ENCODE measurements at regions not wholly inside any gene's neighbourhood (a gene's known extent, or its start where the extent isn't known, plus 50 kb on each side); places are given as distances from the start of the nearest gene placed in this dataset.

- TF ChIP-seq JUND (IDR thresholded peaks at IDR 0.05): no peak
- TF ChIP-seq EGR1 (IDR thresholded peaks at IDR 0.05; ENCODE audit: low read depth): no peak
- no peak for TF ChIP-seq CBX3 (IDR thresholded peaks at IDR 0.05; ENCODE audit: low read depth)
- no peak for TF ChIP-seq CEBPB (IDR thresholded peaks at IDR 0.05; ENCODE audit: low read depth)
- no peak for TF ChIP-seq SRF (IDR thresholded peaks at IDR 0.05; ENCODE audit: low read depth)
- TF ChIP-seq, protein P1, sequence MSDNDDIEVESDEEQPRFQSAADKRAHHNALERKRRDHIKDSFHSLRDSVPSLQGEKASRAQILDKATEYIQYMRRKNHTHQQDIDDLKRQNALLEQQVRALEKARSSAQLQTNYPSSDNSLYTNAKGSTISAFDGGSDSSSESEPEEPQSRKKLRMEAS (IDR thresholded peaks at IDR 0.05): no peak
- no peak for TF ChIP-seq TCF7L2 (IDR thresholded peaks at IDR 0.05; ENCODE audit: borderline replicate concordance, extremely low read depth, insufficient read depth, insufficient read length)
These were observed 189.3 kb downstream of the PTPRU start (continued) for GRCh38 chr1:29425631-29426030.

DNA sequence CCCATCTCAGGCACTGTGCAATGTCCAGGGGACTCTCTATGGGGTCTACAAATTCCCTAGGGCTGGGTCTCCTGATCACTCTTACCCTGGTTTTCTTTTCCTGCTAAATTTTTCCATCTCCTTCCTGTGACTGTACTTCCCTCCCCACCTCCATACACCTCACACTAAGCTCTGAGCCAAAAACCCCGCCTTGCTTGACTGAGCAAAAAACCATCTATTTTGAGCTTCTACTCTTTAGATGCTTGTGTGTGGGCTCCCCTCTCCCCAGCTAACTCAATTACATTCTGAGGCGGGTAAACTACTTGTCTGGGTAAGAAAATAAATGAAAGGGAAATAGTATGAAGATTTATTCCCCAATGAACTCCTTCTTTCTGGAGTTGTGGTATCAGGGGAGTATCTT lies 187.9 kb downstream of the PTPRU start:
- no TSS peak for BruUV-seq (replicated peaks)
- ATAC-seq (no peak), DNase-seq (ENCODE audit: low read depth, low spot score) (no peak)
- no peak for TF ChIP-seq FOSL1 (IDR thresholded peaks at IDR 0.05; ENCODE audit: low read depth)
- no peak for TF ChIP-seq POLR2A (IDR thresholded peaks at IDR 0.05; ENCODE audit: borderline replicate concordance, extremely low read depth, insufficient read depth, insufficient read length)
- TF ChIP-seq, protein P1 (IDR thresholded peaks at IDR 0.05): no peak
- no peak for TF ChIP-seq TCF7L2 (IDR thresholded peaks at IDR 0.05; ENCODE audit: borderline replicate concordance, extremely low read depth, insufficient read depth, insufficient read length)
- TF ChIP-seq, protein P2, sequence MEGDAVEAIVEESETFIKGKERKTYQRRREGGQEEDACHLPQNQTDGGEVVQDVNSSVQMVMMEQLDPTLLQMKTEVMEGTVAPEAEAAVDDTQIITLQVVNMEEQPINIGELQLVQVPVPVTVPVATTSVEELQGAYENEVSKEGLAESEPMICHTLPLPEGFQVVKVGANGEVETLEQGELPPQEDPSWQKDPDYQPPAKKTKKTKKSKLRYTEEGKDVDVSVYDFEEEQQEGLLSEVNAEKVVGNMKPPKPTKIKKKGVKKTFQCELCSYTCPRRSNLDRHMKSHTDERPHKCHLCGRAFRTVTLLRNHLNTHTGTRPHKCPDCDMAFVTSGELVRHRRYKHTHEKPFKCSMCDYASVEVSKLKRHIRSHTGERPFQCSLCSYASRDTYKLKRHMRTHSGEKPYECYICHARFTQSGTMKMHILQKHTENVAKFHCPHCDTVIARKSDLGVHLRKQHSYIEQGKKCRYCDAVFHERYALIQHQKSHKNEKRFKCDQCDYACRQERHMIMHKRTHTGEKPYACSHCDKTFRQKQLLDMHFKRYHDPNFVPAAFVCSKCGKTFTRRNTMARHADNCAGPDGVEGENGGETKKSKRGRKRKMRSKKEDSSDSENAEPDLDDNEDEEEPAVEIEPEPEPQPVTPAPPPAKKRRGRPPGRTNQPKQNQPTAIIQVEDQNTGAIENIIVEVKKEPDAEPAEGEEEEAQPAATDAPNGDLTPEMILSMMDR (IDR thresholded peaks at IDR 0.05 in 2 of 3, conservative IDR thresholded peaks at IDR 0.05 in 1 of 3; ENCODE audit: borderline replicate concordance in 1 of 3, insufficient read depth in 1 of 3, low read depth in 2 of 3, low read length in 2 of 3): no peak
- TF ChIP-seq EZH2 (IDR thresholded peaks at IDR 0.05): no peak
- no peak for TF ChIP-seq RAD21 (IDR thresholded peaks at IDR 0.05; ENCODE audit: low read depth)
- no peak for TF ChIP-seq SIN3A (IDR thresholded peaks at IDR 0.05; ENCODE audit: low read depth)
- TF ChIP-seq ELF1 (IDR thresholded peaks at IDR 0.05; ENCODE audit: borderline replicate concordance, low read depth): no peak
- TF ChIP-seq JUND (IDR thresholded peaks at IDR 0.05): no peak
- no peak for TF ChIP-seq CEBPB (IDR thresholded peaks at IDR 0.05; ENCODE audit: low read depth)
- TF ChIP-seq SRF (IDR thresholded peaks at IDR 0.05; ENCODE audit: low read depth): no peak
- TF ChIP-seq, protein P3, sequence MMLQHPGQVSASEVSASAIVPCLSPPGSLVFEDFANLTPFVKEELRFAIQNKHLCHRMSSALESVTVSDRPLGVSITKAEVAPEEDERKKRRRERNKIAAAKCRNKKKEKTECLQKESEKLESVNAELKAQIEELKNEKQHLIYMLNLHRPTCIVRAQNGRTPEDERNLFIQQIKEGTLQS (IDR thresholded peaks at IDR 0.05): no peak
- TF ChIP-seq CBX3 (IDR thresholded peaks at IDR 0.05; ENCODE audit: low read depth): no peak
- no peak for TF ChIP-seq SP1 (IDR thresholded peaks at IDR 0.05; ENCODE audit: low read depth)
- no peak for TF ChIP-seq EGR1 (IDR thresholded peaks at IDR 0.05; ENCODE audit: low read depth)
- TF ChIP-seq ZFX (IDR thresholded peaks at IDR 0.05): no peak
- H3K4me1 ChIP-seq (ENCODE audit: control insufficient read depth in 1 of 2, insufficient read depth in 2 of 2, low read length in 2 of 2): no peaks in the 10 kb centered on the region
- H4K20me1 ChIP-seq (ENCODE audit: insufficient read depth): no peaks in the 10 kb centered on the region
- H3K27ac ChIP-seq (ENCODE audit: low read depth, low read length): no peak overlapping the region
- H3K27me3 ChIP-seq (ENCODE audit: insufficient read depth, low read length): 0 out of 2 replicates have a peak, but pooled peaks cover 8% of the 10 kb centered on the region
- H3K79me2 ChIP-seq (ENCODE audit: insufficient read depth, low read length): no peaks in the 10 kb centered on the region
- no peaks in the 10 kb centered on the region for H3K36me3 ChIP-seq (ENCODE audit: control insufficient read depth in 1 of 2, insufficient read depth in 2 of 2, low read length in 2 of 2)
- no peaks in the 10 kb centered on the region for H3K9me2 ChIP-seq (ENCODE audit: insufficient read depth)
- ChIA-PET POLR2A (no interaction called here), CTCF (interaction anchor here (2.1 kb wide), 1 partner anchor 9 kb away, joined by 6 read pairs; no protein-coding TSS in a partner anchor), RAD21 (ENCODE audit: low non-redundant PET in 1 of 2, low total read pairs in 2 of 2, uncharacterized antibody in 2 of 2, unreplicated experiment in 2 of 2) (no interaction called here)
- no peak overlapping the region for H3K9ac ChIP-seq (ENCODE audit: low read length)
- H2AFZ ChIP-seq (ENCODE audit: low read depth, low read length, poor library complexity, severe bottlenecking): no peak overlapping the region
- H3K9me3 ChIP-seq (ENCODE audit: control insufficient read depth in 1 of 2, insufficient read depth in 1 of 2, low read depth in 1 of 2, low read length in 2 of 2): no peaks in the 10 kb centered on the region
- intact Hi-C loops (cut with micrococcal nuclease): no loop called here
- H3K4me2 ChIP-seq (ENCODE audit: low read length): no peak overlapping the region
- H3K4me3 ChIP-seq (replicated peaks in 1 of 2; ENCODE audit: low read depth in 1 of 2, low read length in 2 of 2): no peak overlapping the region

Data from HCT116 (cell line).